Left forelimb (tissue), 1 donor: ENCODE measurements at regions not wholly inside any gene's neighbourhood (a gene's known extent, or its start where the extent isn't known, plus 50 kb on each side); places are given as distances from the start of the nearest gene placed in this dataset.

Experiments
- DNase-seq: peaks from one replicate; pipeline ENCODE4 v3.0.0-alpha.2; 2018; ENCODE audit warnings: low spot score

DNA sequence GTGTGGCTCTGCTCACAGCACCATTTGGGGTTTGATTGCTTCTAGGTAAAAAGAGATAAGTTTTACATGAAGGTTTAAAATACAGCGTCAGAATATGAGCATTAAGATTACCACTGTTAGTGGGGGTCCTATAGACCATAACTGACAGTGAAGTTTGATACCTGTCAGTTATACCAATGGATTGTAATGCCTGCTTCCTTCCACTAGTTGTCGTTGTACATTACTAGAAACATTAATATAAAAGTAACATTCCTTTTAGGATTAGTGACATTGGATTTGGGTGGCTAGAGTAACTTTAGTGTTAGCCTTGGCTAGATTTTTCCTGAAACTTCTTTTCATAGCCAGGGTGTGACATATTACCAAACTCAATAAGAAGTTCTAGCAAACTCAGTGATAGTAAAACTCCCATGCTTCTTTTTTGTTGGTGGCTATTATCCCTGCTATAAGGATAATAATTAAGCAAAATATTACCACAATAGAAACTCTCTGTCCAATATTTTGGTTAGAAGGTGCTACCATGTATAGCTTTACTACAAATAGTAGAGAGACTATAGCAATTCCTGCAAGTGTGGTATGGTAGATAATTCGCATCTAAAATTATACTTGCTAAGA lies 57.1 kb downstream of the FAM181B start:
- DNase-seq, result no peak

DNA sequence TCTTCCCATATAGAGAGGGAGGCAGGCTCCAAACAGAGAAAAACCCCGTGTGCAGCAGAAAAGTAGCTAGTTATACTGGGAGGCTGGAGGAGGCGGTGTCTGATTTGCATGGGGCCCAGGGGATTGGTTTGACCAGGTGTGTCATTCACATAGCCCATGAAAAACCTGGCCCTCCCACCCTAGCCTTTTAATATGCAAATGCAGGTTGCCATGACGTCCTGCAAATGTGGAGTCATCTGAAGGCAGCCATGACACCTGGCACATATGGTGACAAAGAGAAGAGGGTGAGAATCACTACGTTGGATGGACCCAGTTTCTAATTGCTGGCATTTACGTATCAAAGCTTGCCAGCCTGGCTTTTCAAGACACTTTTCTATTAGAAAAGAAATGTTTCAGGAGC lies 57.8 kb downstream of the FAM181B start:
- no peak for DNase-seq

DNA sequence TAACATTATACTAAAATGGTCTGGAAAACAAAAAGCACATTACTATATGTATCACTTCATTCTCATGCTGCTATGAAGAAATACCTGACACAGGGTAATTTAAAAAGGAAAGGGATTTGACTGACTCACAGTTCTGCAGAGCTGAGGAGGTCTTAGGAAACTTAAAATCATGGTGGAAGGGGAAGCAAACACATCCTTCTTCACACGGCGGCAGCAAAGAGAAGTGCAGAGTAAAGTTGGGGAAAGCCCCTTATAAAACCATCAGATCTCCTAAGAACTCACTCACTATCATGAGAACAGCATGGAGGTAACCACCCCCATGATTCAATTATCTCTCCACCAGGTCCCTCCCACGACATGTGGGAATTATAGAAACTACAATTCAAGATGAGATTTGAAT lies 60.0 kb downstream of the FAM181B start:
- no peak for DNase-seq

DNA sequence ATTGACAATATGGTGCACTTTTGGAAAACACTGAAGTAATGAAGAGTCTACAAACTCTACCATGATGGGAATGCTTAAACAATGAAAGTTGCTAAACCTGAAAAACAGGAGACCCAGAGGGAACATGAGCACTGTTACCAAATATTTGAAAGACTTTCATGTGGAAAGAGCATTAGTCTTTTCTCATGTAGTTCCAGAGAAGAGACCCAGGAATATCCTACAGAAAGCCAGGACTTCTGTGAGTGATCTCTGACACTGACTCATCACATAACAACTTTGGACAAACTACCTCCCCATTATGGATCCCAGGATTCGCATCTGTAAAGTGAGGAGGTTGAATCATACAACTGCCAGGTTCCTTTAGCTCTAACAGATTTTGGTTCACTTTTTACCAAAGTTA lies 62.2 kb downstream of the FAM181B start:
- DNase-seq, result no peak

DNA sequence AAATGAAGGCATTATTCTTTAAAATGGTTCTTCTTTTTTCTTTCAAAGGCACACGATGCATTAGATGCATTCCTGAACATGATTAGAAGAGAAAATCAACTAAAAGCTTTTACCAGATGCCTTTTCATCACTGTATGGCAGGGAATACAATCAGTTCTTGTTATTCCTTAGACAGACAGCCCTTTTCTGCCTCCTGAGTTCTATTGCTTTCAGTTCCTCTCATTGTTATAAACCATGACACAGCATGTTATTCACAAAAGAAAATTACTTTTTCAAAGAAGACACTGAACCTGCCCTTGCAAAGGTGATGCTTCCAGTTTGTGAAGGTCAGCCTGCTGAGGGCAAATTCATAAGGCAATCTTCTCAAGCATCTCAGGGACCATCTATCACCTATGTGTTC lies 70.1 kb downstream of the FAM181B start:
- DNase-seq, result no peak

DNA sequence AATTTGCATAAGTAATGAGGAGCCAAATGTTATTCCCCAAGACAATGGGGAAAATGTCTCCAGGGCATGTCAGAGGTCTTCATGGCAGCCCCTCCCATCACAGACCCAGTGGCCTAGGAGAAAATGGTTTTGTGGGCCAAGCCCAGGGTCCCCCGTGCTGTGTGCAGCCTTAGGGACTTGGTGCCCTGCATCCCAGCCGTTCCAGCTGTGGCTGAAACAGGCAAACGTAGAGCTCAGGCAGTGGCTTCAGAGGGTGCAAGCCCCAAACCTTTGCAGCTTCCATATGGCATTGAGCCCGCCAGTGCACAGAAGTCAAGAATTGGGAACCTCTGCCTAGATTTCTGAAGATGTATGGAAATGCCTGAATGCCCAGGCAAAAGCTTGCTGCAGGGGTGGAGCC lies 79.9 kb downstream of the FAM181B start:
- DNase-seq, result no peak

DNA sequence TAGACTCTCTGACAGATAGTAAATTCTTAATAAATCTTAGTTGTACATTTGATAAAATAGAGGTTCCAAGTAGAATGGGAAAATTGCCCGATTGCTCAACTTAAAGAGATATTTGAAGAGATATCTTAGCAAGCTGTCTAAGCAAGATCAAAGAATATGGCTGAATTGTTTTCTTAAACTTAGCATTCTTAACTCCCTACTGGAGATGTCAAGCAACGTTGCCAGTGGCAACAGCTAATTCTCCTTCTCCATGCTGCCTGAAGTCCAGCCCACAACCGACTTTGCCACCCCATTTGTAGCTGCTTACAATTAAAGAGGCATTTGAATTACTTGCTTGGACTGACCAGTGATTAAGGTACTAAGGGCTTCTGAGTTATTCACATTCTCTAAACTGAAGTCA lies 94.4 kb downstream of the FAM181B start:
- DNase-seq, result no peak

DNA sequence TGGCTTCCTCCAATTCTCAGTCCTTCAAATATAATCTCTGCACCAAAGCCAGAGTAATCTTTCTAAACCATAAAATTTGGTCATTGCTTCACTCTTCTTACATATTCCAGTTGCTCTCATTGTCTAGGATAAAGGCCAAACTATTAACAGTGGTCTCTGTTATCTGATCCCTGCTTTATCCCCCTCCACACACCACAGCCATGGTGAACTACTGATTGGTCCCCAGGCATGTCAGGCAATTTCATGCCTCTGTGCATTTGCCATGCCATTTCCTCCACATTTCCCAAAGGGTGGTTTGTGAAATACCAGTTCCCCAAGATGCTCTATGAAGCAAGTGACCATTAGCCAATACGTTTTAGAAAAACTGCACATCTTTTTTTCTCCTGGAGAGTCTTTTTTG lies 97.0 kb downstream of the FAM181B start:
- no peak for DNase-seq

DNA sequence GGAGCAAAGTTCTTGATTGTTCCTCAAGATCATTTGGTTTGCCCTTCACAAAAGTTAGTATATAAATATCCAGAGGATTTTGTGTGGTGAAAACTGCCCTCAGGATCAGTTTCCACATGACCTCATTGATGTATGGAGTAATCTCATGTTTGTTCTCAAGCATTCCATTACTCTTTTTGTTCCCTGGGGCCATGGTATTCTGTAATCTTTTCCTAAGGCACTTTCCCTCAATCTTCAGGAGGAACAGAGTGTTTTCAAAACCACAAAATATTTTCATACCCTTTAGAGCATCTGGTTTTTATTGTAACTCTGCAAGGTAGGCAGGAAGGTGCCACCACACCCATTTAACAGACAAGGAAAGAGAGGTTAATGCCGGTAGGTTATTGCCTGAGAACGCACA lies 99.6 kb downstream of the FAM181B start:
- DNase-seq, result no peak

DNA sequence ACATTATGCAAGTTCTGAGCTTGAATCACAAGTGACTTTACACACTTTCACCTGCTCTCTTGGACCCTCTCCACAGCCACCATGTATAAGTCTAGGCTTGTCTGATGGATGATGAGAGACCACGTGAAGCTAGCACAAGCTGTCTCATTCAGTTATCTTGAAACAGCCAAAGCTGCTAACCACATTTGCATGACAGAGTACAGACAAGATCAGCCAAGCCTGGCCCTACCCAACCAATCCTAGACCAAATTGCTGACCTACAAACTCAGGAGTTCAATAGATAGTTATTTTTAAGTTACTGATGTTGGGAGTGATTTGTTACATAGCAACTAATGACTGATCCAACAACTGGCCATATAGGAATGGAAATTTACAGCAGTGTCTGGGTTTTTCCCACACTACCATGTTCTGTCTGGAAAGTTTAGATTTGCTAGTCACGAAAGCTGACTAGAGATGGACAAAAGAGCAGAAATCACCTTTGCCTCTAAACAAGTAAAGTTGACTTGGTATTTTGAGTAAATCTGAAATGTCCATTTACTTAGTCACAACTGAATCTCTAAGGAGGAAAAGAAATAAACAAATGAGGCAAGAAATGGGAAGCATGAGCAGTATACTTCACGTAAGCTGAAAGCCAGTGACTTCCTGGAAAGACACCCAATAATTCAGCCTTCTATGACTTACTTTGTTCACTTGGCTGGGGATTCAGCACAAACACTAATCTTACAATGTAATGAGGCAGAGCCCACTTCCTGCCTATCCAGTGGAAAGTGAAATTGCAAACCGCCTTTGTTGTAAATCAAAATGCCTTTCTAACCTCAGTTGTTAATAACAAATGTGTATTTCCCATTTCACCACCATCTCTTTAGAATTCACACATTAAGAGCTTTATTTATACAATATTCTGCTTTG lies 101.7 kb downstream of the FAM181B start:
- no peak for DNase-seq

DNA sequence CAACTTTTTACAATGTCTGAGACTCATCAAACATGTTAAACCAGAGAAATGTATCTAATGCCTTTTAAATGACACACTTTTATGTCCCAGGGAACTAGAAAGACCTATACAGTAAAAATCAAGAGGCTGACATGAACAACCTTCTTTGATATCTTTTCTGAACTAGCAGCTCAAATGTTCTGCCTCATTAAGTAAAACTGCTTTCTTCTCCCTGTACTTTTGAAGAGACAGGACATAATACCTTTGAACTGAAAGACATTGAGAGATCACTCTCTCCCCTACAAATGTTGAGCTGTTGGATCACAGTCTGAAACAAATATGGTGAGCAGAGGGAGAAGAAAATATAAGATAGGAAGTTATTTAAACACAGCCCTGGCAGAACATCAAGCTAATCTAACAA lies 123.0 kb downstream of the FAM181B start:
- no peak for DNase-seq

DNA sequence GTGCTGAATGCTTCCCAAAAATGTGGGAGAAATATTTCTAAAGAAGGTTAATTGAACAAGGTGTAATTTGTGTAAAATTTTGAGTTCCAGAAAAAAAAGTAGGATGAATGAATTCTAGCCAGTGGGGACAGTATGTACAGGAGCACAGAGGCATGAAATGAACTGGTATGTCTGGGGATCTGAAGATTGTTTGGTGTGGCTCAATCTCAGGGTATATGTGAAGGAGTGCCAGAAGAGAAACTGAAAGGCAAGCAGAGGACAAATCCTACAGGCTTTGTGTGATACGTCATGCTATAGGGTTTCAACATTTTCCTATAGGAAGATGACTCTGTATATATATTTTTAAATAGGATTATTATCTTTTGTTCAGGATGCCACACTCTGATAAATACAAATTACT lies 126.9 kb downstream of the FAM181B start:
- no peak for DNase-seq

DNA sequence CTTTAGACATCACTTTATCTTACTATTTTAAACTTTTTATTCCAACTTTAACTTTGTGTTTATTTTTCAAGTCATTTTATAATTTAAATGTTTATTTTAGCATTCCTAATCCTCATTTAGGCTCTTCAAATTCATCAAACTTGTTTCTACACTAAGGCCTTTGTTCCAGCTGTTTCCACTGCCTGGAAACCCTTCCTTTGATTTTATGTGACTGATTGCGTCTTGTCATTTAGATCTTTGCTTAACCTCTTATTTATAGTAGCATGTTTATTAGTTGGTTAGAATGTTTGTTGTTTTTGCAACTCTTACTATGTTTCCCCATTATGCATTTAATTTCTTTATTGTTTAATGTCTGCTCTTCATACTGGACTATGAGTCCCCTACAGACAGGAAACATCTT lies 132.0 kb downstream of the FAM181B start:
- DNase-seq, result no peak

DNA sequence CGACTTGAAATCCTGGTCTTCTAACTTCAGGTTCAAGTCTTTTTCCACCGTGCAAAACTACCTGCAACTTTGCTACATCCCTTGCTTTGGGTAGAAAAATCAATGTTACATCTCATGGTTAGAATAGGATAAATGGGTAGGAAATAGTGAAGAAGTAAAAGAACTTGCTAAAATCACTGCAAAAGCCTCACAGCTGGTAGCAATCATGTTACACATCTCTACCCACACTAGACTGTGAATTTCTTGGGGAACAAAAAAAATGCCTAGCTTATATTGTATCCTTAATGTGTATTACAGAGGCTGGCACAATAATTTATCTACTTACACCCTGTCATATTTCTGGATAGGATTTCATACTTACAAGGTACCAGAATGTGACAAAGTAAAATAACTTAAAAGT lies 133.8 kb downstream of the FAM181B start:
- no peak for DNase-seq

DNA sequence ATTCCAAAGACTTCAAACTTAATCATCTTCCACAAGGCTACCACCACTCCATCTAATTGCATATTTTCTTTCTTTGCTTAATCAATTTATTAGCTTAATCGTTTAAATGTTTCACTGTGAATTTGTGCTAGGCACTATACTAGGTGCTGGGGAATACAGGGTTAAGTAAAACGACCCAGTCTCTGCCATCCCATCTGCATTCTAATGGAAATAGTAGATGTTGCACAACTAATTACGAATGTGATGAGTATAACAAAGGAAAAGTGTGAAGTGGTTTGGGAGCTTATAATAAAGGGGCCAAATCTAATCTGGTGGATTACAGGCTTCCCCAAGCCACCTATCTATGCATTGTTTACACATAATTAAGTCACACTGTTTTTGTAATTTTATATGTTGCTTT lies 147.1 kb downstream of the FAM181B start:
- no peak for DNase-seq

DNA sequence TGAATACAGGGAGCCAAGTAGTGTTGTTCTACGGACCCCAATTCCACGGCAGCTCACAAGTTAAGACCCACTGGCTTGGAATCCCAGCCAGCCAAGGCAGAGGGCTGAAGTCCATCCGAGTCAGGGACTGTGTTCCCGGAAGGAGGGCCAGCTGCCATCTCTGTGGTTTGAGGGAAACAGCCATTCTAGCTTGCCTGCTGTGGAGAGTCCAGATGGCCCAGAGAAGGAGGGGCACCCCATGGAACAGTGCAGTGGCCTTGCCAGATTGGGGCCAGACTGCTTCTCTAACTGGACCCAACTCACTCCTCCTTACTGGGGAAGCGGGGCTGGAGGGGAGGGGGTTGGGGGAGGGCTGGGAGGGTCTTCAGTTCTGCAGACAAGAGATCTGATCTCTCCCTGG lies 156.4 kb downstream of the FAM181B start:
- DNase-seq, result no peak

DNA sequence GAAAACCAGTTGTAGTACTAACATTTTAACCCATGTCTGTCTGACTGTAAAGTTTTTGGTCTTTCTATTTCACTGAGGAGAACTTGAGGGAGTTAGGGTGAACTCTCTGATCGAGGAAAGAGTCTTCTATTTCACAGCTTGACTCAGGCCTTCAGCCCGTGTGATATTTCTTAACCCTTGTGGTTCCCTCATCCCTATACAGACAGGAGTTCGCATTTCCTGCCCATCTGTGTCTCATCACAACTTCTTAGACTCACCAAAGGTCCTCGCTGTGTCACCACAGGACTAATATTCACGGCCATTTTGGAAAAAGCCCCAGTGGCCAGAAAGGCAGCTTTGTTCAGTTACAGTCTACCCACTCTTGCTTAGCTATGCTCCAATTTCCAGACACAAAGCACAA lies 172.8 kb downstream of the FAM181B start:
- DNase-seq, result no peak

DNA sequence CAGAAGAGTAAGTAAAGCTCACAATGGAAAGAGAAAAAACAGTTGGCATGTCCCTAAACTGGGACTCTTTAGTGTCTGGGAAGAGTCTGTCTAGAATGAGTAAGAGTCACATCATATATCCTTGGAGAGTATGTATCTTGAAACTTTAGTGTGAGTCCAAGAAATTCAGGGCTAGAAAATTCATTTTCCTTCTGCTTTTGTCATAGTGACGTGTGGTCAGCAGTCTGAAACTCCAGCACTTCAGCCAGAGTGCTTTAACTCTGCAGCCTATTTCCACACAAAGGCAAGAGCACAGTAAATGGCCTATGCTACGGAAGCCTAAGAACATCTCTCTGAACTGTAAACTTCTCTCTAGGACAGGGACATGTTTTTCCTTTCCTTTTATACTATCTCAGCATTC lies 174.1 kb downstream of the FAM181B start:
- DNase-seq, result no peak

DNA sequence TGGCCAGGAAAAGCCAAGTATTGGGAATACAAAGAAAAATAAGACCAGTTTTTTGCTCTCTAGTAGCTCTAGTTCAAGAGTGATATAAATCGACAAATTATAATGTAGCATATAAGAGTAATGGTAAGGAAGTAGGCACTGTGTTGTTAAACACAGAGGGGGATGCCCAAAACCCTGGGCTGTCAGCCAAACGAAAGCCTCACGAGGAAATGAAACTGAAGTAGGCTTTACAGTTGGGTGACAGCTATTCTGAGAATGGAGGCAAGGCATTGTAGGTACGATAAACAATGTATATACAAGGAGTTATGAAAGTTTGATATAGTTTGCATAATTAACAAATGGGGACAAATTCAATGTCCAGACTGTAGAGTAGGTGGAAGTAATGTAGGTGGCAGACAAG lies 176.4 kb downstream of the FAM181B start:
- no peak for DNase-seq

DNA sequence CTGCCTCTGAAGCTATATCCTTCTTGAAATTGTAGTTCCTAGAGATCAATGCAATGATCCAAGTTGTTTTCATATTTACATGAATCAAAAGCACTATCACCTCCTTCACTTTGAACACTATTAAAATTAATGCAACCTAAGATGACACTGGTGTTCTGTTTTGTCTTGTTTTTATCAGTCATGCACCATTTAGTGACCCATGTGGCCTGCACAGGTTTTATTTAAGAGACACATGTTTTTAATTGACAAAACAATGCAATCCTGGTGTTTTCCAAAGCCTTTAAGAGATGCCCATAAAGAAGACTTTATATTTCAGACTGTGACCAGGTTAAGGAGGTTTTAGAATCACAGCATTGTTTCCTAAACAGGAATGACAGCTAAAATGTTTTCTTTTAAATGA lies 177.5 kb downstream of the FAM181B start:
- no peak for DNase-seq

DNA sequence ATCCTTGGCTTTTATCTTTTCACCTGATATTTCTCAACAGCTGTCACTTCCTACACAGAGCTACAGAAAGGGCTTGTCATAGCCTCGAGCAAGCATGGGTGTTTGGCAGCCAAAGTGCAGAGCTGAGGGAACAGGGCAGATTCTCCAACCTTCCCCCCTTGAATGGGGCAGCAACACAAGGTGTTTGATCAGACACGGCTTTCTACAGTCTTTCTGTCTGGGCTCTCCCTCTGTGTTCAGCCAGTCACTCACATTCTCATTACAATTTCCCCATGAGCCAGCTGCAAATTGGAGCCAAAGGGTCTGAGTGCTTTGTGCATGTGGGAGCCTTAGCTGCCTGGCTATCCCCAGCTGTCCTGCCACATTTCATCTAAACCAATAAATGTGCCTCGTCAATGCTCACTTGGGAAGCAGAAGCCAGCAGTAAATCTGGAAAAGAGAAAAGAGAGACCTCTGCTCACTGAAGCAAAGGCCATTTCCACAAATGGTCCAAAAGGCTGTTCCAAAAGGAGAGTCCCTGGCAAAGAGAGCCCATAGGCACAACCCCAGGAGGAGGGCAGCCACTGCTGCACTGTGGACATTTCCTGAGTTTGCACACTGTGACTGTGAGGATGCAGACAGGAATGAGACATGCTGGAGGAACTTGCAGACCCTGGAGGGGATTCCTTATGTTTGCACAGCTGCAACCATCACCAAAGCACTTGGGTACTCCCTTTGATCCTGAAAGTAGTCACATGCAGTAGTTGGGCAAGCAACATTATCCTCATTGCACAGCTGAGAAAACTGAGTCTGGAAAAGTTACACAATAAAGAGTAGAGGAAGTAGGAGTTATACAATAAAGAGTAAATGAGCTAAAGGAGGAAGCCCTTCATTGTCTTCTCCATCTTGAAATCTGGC lies 186.8 kb downstream of the FAM181B start:
- no peak for DNase-seq

DNA sequence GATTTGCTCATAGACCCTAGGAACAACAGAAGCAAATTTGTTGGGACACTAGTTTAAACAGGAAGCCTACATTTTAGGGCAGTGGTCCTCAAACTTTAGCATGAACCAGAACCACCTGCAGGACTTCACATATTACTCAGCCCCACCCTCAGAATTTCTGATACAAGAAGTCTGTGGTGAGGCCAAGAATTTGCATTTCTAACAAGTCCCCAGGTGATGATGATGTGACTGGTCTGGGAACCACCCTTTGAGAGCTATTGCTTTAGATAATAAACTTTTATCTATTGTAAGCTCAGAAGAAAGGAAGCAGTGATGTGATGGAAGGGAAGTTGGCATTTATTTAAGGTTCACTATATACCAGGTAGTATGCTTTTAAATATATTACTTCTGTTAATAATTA lies 194.0 kb downstream of the FAM181B start:
- DNase-seq, result no peak

DNA sequence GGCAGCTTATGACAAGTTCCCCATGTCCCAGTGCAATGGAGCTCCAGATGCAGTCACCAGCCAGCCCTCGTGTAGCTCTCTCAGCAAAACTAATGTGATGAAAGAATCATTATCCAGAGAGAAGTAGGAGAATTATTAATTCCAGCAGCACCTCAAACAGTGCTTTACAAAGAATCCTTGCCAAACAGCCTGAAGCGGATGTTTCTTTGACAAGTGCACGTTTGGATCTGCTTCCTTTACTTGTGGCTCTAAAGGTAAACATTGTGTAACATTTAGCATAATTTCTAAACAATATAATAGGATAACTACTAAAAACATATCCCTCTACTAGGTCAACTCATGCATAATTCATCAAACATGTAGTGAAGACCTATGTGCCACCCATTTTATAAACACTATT lies 197.0 kb downstream of the FAM181B start:
- DNase-seq, result no peak
